K562 (cell line): ENCODE measurements at regions not wholly inside any gene's neighbourhood (a gene's known extent, or its start where the extent isn't known, plus 50 kb on each side); places are given as distances from the start of the nearest gene placed in this dataset.
"Not testable (repeated sequence)": the region's sequence is repeated elsewhere in the genome, so short reads cannot be mapped to it uniquely, and the experiment has no call there.

Source experiments
- ATAC-seq: fragments of 200-7000 bp; cut with Tn5 transposase; 3 replicates; pipeline ENCODE4 v1.9.1; 2020; ENCODE audit warnings: moderate library complexity
- BruUV-seq: library from RNA; stranded (reverse); fragments of 400-500 nt; replicated peaks from 2 replicates; lab custom pipeline; 2021; lab: Mats Ljungman, UMichigan
- CTCF ChIA-PET: fragments of 300-600 bp; formaldehyde crosslinking; extraction: SDS; loops from one replicate; lab custom pipeline; 2021; ENCODE audit warnings: low intra/inter-chr PET ratio; lab: Yijun Ruan, JAX
- POLR2A ChIA-PET: fragments of 300-600, 350-650 bp; sonication (Branson Sonifier 250); formaldehyde crosslinking; extraction: SDS; loops from one replicate; lab custom pipeline; 2021; ENCODE audit warnings: antibody characterized with exemption, inconsistent platforms; lab: Yijun Ruan, JAX
- DNase-seq, 4 experiments: peaks; one replicate each; pipeline versions ENCODE4 v3.0.0 to v3.0.0-alpha.2; 2011 to 2018; ENCODE audit warnings: low spot score in 3 of 4, mixed read lengths in 3 of 4; ENCODE audit errors: extremely low read depth in 1 of 4
- FAIRE-seq: peaks from 2 replicates; lab custom pipeline; 2011; peaks lifted over from hg19 to GRCh38; lab: Jason Lieb, UNC
- H2AFZ ChIP-seq: 2 replicates; pipeline ENCODE4 v1.6.0; 2011; ENCODE audit warnings: low read depth, low read length, control low read depth, inconsistent platforms
- H3K27ac ChIP-seq: fragments of 200-600 bp; 3 replicates; pipeline ENCODE4 v1.8.0; 2011; ENCODE audit warnings: low read depth, mild to moderate bottlenecking, control low read depth, inconsistent platforms, low read length, moderate library complexity, mixed read lengths; ENCODE audit errors: extremely low read depth
- H3K27me3 ChIP-seq, 2 experiments: fragments of 300-600 bp in 1 of 2; 2 replicates in 1 of 2; 3 replicates in 1 of 2; pipeline versions ENCODE4 v1.6.0 to v1.8.0; 2011; ENCODE audit warnings: inconsistent platforms in 2 of 2, low read length in 2 of 2, mild to moderate bottlenecking in 1 of 2, mixed read lengths in 1 of 2, moderate library complexity in 1 of 2; ENCODE audit not compliant: control insufficient read depth in 2 of 2, insufficient read depth in 2 of 2
- H3K36me3 ChIP-seq: fragments of 300-600 bp; 3 replicates; pipeline ENCODE4 v1.8.0; 2011; ENCODE audit warnings: mild to moderate bottlenecking, low read length, inconsistent platforms; ENCODE audit not compliant: control insufficient read depth, insufficient read depth
- H3K4me1 ChIP-seq, 2 experiments: fragments of 200-600 bp in 1 of 2; replicated peaks in 1 of 2; 2 replicates in 1 of 2; 3 replicates in 1 of 2; pipeline versions ENCODE4 v1.5.1 to v1.8.0; 2011; ENCODE audit warnings: inconsistent platforms in 2 of 2, low read length in 2 of 2, mild to moderate bottlenecking in 1 of 2, mixed read lengths in 1 of 2, moderate library complexity in 1 of 2; ENCODE audit not compliant: control insufficient read depth in 2 of 2, insufficient read depth in 2 of 2
- H3K4me2 ChIP-seq: 2 replicates; pipeline ENCODE4 v1.6.1; 2011; ENCODE audit warnings: low read length, control low read depth, inconsistent platforms, mixed read lengths; ENCODE audit not compliant: insufficient read depth
- H3K4me3 ChIP-seq: fragments of 200-600 bp; sonication (generic), shearing (Covaris generic); 2 replicates; pipeline ENCODE4 v1.5.1; 2016; ENCODE audit warnings: control low read depth, inconsistent platforms
- H3K79me2 ChIP-seq: fragments of 200-600 bp; 3 replicates; pipeline ENCODE4 v1.8.0; 2011; ENCODE audit warnings: low read length, inconsistent platforms; ENCODE audit not compliant: control insufficient read depth, insufficient read depth
- H3K9ac ChIP-seq, 2 experiments: 2 replicates each; pipeline versions ENCODE4 v1.6.0 to v1.6.1; 2011; ENCODE audit warnings: low read depth in 2 of 2, low read length in 2 of 2, control low read depth in 1 of 2, inconsistent platforms in 1 of 2, mild to moderate bottlenecking in 1 of 2, mixed read lengths in 1 of 2; ENCODE audit not compliant: insufficient read depth in 1 of 2
- H3K9me1 ChIP-seq: one replicate; pipeline ENCODE4 v1.6.0; 2011; ENCODE audit warnings: inconsistent platforms, mild to moderate bottlenecking, low read length, moderate library complexity; ENCODE audit not compliant: control insufficient read depth, insufficient read depth
- H3K9me3 ChIP-seq: replicated peaks from 2 replicates; pipeline ENCODE4 v1.5.1; 2011; ENCODE audit warnings: low read depth, low read length, inconsistent platforms; ENCODE audit not compliant: control insufficient read depth, insufficient read depth
- H4K20me1 ChIP-seq: replicated peaks from 2 replicates; pipeline ENCODE4 v1.6.1; 2011; ENCODE audit warnings: low read length, inconsistent platforms, mixed read lengths; ENCODE audit not compliant: control insufficient read depth, insufficient read depth
- FOXP1 ChIP-seq: sonication (generic); formaldehyde crosslinking; IDR thresholded peaks from 2 replicates; pipeline ENCODE4 v1.8.0; 2022; ENCODE audit warnings: mild to moderate bottlenecking, missing genetic modification reagents
- WGBS: fragments of 100-300 bp; shearing (Covaris generic); methylation state at CpG from one replicate; pipeline ENCODE4 v1.1.6; 2016; ENCODE audit warnings: low coverage, mixed read lengths; ENCODE audit not compliant: insufficient coverage; ENCODE audit errors: missing lambda C conversion rate; 5-methylcytosine and 5-hydroxymethylcytosine counted together
- in situ Hi-C: fragments of 300-500 bp; cut with MboI; formaldehyde crosslinking; loops from 4 replicates; pipeline ENCODE4 v1.15.0; 2018; ENCODE audit warnings: inconsistent platforms, mixed read lengths
- intact Hi-C: fragments of 100-400 bp; cut with micrococcal nuclease; formaldehyde crosslinking; loops from 2 replicates; pipeline ENCODE4 v1.14.2; 2022
- TF ChIP-seq, protein P1 (sequence below), 2 experiments: fragments of 450-650 bp; IDR thresholded peaks; 2 replicates each; pipeline ENCODE4 v1.6.1; 2016; ENCODE audit warnings: mild to moderate bottlenecking in 2 of 2, borderline replicate concordance in 1 of 2, low read depth in 1 of 2, moderate library complexity in 1 of 2

DNA sequence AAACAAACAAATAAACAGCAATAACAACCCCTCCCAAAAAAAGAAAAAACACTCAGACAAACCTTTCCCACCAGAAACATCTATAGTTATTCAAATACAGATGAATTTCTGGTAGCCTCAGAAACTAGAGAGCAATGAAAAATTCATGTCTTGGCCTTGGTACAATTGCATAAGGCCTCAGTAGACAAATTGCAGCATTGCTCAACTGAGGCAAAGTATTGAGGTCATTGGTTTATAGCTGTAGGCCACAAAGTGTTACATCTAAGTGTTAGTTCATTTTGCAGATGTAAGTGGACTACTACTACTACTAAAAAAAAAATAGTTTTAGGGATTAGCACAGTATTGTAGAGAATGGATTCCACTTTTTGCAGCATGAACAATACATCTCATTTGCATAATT, 2268.3 kb downstream of the ARAP2 start (continued):
- TF ChIP-seq, protein P1, sequence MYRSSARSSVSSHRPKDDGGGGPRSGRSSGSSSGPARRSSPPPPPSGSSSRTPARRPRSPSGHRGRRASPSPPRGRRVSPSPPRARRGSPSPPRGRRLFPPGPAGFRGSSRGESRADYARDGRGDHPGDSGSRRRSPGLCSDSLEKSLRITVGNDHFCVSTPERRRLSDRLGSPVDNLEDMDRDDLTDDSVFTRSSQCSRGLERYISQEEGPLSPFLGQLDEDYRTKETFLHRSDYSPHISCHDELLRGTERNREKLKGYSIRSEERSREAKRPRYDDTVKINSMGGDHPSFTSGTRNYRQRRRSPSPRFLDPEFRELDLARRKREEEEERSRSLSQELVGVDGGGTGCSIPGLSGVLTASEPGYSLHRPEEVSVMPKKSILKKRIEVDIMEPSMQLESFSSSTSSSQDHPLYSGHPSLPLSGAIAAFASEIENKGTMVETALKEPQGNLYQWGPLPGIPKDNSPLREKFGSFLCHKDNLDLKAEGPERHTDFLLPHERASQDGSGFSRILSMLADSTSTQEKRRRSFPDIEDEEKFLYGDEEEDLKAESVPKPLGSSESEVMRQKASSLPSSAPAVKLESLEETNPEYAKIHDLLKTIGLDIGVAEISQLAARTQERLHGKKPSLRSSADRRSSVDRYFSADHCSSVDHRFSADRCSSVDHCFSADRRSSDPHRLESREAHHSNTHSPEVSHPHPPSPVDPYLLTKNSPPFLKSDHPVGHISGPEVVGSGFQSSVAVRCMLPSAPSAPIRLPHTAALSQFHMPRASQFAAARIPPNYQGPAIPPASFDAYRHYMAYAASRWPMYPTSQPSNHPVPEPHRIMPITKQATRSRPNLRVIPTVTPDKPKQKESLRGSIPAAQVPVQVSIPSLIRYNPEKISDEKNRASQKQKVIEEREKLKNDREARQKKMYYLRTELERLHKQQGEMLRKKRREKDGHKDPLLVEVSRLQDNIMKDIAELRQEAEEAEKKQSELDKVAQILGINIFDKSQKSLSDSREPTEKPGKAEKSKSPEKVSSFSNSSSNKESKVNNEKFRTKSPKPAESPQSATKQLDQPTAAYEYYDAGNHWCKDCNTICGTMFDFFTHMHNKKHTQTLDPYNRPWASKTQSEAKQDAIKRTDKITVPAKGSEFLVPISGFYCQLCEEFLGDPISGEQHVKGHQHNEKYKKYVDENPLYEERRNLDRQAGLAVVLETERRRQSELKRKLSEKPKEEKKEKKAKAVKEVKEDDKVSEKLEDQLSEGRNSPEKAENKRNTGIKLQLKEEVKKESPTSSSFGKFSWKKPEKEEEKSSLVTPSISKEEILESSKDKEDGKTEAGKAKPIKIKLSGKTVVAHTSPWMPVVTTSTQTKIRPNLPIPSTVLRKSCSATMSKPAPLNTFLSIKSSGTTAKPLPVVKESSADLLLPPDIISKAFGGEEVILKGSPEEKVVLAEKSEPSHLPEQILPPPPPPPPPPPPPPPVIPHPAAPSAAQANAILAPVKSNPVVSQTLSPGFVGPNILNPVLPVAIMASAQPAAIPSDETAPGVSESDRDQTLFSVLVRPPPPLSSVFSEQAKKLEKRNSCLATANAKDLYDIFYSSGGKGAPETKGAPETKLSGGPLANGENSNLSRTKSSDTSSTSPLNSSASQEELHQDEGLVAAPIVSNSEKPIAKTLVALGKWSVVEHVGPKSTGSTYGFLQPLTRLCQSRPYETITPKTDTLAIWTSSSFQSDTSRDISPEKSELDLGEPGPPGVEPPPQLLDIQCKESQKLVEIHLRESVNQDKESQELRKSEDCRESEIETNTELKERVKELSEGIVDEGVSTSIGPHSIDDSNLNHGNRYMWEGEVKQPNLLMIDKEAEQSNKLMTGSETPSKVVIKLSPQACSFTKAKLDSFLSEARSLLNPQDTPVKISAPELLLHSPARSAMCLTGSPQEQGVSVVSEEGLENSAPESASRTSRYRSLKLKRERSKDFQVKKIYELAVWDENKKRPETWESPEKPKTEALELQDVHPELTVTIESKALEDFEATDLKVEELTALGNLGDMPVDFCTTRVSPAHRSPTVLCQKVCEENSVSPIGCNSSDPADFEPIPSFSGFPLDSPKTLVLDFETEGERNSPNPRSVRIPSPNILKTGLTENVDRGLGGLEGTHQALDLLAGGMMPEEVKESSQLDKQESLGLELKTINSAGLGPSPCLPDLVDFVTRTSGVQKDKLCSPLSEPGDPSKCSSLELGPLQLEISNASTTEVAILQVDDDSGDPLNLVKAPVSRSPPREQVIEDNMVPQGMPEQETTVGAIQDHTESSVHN (IDR thresholded peaks at IDR 0.05; ENCODE audit: borderline replicate concordance in 1 of 2, low read depth in 1 of 2): no peak
- TF ChIP-seq FOXP1 (CRISPR knock-in tag): no peak

DNA sequence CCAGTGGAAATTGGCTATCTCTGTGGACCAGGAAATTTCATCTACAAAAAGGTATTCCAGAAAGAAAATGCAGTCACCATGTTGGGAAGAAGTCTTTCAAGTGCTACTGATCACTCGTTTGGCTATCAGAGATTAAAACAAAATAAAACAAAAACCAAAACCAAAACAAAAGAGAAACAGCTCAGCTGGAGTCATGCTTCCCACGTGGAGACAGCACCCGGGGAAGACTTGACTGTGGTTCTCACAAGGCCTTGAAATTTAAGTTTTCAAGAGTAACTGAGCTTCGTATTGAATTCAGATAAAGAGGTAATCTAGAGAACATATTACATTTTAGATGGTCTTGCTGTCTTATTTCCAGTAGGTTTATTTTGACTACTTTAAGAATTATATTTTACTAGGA, 2264.5 kb downstream of the ARAP2 start:
- CTCF ChIA-PET, H3K36me3 ChIP-seq, intact Hi-C loops, H3K9me1 ChIP-seq, H3K4me1 ChIP-seq, FAIRE-seq, POLR2A ChIA-PET, H3K4me2 ChIP-seq, DNase-seq, H3K9me3 ChIP-seq, H2AFZ ChIP-seq, H3K27me3 ChIP-seq, H3K79me2 ChIP-seq, H4K20me1 ChIP-seq, H3K9ac ChIP-seq, H3K27ac ChIP-seq, H3K4me3 ChIP-seq, BruUV-seq, in situ Hi-C loops, ATAC-seq: not testable (repeated sequence)
- WGBS: 3% methylated on average over 4 of the region's 4 CpGs
